Activated gamma-delta T cell treated with Interleukin-2 at 50 U/mL for 16 hours (primary cell): ENCODE measurements at regions not wholly inside any gene's neighbourhood (a gene's known extent, or its start where the extent isn't known, plus 50 kb on each side); places are given as distances from the start of the nearest gene placed in this dataset.
"Not testable (repeated sequence)": the region's sequence is repeated elsewhere in the genome, so short reads cannot be mapped to it uniquely, and the experiment has no call there.

Source experiments
- DNase-seq: peaks from one replicate; pipeline ENCODE4 v3.0.0-alpha.2; 2020

DNA sequence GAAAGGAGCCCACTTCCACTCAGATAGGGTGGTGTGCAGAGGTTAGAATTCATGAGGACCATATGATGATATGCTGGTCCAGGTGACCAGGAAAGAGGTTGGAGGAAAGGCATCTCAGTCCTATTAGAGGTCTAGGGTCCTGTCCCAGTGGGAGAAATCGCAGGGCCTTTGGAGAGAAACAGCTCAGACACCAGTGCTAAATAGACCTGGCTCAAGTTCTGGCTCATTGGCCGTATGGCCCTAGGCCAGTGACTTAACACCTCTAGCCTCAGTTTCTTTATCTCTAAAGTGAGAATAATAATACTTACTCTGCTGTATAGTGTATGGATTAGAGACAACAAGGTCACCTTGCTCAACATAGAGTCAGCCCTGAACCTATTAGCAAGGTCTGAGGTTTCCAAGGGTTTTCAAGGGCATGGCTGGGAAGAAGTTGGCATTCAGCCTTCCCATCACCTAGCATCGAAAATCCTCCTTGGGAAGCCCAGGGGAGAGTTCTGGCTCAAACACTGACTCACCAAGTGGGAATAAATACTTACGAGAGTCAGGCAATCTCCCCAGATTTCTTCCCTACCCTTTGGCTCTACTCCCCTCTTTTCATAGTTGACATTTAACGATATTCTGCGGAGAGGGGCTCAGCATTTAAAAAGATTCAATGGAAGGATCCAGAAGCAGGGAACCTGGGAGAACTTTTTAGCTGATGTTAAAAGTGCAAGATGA, 473.1 kb upstream of the PODXL start:
- DNase-seq = no peak

DNA sequence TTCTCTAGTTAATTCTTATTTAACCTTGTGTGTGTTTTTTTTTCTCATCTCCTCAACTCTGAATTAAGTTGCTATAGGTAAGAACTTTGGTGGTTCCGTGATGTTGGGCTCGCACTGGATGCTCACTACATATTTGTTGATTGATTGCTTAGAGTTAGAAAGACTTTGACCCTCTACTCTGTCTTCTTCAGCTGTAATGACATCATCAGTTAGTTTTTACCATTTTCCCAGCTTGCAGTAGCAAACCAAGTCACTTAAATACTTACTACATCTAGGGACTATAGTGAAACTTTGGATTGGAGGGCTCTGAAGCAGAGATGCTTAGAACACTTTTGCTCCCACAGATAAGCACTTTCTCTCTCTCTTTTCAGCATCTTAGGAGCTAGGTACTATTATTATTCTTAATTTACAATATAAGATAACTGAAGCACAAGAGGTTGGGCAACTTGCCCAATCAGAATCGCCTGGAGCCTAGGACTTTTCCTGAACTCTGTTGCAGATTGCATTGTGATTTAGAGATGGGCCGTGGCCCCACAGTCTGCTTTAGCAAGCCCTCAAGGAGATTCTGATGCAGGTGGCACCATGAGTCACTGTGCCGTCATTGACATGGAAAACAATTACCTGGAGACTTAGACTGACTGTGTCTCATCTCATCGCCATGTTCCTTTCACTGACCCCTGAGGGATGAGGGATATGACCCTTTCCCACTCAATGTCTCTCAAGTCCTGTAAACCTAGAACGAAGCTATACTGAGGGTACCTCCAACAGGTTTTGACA, 471.9 kb upstream of the PODXL start:
- DNase-seq = no peak

DNA sequence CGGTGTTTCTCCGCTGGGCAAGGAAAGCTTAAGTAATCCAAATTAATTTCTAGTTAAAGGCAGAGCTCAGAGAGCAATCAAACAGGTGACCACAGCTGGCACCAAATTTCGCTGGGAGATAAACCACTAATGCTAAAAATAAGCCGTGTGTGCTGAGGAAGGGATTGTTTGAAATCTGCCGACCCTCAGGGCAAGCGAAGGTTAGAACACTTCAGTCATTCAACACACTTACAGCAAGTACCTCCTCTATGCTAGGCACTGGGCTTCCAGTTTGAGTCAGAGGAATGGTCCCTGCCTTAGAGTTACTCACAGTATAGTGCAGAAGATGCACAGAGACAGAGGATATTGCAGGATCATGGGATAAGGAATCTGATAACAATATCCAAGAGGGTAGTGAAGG, 467.9 kb upstream of the PODXL start:
- DNase-seq = no peak

DNA sequence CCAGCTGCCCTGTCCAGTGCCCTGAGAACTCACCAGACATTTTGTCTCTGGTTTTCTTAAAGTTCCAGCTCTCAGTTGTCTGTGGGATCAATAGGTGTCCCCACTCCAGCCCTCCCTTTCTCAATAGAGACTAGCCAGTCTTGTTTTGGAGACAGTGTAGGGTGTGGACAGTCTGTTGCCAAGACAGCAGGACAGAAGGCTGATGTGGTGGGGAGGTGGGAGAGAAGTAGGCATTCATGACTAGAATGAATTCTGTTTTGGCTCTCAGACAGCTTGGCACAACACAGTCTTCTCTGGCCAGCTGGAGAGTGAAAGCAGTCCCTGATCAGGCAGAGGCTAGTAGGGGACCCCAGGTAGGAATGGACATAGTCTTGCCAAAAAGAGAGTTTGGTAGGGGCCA, 467.0 kb upstream of the PODXL start:
- DNase-seq = no peak

DNA sequence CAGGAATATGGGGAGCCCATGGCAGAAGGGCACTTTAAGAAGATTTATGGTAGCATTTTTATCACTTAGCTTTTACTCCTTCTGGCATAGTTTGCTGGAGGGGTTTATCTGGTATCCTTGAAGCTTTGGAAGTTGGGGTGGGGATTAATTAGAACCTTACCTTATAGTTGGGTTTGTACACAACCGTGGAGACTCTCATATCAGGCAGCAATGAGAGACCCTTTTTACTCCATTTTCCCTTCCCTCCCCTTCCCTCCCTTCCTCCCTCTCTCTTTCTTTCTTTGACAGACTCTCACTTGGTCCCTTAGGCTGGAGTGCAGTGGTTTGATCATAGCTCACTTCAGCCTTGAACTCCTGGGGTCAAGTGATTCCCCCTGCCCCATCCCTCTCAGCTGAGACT, 465.8 kb upstream of the PODXL start:
- no peak for DNase-seq

DNA sequence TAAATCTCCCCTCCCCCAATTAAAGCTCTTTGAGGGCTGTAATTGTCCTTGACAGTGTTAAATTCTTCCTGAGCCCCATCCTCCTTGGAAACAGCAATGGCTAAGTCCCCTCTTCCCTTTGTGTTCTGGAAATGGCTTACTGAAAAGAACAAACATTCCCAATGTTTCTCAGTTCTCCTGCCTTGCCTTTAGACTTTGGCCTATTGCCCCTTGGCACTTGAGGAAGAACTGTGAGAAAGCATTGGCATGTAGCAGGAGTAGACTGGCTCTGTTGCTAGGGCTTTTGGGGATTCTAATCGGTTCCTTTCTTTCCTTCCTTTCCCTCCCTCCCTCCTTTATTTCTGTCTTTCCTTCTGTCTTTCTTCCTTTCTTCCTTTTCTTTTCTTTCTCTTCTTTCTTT, 463.3 kb upstream of the PODXL start:
- DNase-seq = no peak

DNA sequence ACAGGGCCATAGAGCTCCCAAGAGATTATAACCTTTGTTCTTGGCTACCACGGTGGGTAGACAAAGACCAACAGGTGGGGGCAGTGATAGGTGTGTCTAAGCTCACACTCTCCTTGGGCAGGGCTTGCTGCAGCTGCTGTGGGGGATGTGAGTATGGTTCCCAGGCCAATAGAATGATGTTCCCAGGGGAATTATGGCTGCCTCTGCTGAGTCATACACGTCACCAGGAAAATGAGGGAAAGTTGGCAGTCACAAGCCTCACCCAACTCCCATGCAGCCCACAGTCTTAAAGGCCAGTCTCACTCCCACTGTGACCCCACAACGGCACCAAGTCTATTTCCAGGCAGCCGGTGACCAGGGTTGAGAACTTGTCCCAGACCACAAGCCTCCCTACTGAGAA, 453.4 kb upstream of the PODXL start:
- DNase-seq = no peak

DNA sequence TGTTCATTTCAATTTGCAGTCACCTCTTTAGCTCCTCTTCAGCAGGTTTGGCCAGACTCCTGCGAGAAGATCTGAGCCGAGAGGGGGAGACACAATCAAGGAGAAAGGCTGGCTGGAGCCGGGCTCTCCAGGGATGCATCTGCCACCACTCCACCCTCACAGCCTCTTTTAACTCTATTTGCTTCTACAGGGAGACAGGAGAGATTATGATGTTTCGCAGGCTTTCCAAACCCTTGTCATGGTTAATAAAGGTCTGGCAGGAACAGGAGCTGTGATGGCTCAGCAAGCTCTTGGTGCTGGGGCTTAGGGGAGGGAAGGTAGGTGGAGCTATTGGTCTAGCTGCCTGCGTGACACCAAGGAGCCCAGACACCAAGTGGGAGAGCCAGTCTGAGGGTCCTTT, 448.1 kb upstream of the PODXL start:
- DNase-seq = no peak

DNA sequence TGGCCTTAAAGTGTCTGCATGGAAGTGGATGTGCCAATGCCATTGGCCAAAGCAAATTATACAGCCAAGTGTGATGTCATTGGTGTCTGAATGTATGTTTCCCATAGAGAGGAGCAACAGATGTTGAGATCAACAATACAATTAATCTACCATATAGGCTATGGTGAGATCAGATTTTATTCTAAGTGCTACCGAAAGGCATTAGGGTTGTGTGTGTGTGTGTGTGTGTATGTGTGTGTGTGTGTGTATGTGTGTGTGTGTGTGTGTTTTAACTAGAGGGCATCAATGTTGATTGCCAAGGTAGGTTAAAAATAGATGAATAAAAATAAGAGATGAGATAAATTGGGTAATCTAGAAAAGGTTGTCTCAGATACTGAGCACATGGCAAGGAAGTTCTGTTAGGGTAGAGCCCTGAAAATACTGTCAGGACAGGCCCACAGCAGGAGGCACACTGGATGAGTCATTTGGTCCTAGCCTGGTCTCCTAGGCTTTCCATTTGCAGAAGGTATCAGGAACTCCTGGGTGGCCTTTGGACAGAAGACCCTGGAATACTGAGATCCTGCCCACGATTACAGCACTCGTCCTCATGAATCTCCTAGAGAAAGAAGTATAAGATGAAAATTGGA, 446.0 kb upstream of the PODXL start:
- DNase-seq = no peak

DNA sequence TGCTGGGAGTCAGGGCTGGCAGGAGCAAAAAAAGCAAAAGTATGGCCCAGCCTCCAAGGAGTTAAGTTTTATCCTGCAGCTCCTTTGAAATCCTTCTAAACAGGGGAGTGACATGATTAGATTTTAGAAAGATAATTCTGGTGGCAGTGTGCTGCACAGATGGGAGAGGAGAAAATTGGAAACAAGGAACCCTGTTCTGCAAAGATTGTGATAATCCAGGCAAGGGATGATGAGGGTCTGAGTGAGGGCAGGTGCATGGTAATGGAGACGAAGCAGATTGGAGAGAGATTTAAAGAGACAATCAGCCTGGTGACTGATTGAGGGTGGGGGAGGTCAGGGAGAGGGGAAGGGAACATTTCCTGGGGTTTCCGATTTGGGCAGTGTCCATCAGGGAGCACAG, 444.7 kb upstream of the PODXL start:
- no peak for DNase-seq

DNA sequence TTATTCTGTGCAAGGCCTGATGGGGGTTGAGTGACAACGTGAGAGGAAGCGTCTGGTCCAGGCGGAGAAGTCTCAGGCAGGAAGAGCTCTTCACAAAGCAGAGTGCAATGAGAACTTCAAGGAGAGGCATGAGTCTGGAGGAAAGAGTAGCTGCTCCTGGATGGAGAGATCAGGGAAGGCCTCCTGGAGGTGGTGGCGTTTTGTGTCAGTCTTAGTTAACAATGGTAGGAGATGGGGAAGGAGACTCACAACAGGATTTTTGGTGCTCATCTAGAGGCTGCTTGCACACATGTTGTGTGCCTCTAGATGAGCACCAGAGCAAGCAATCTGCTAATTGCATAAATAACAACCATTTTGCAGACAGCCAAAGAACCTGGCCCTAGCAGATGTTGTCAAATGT, 442.8 kb upstream of the PODXL start:
- no peak for DNase-seq

DNA sequence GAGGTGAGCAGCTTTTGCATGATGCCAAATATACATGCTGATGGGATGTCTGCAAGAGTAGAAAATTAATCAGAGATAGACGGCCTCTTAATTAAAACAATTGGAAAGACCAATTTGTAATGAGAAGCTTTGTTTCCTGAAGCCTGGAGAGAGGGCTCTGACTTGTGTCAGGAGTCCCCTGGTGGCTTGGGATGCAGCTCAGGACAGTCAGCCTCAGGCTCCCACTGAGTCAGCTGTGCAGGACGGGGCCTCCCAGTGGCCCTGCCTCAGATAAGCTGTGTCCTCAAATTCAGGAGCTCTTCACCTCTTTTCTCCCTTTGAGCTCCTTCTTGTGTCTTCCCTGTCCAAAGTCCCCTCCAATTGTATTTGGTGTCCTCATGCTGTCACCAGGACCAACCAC, 438.9 kb upstream of the PODXL start:
- no peak for DNase-seq

DNA sequence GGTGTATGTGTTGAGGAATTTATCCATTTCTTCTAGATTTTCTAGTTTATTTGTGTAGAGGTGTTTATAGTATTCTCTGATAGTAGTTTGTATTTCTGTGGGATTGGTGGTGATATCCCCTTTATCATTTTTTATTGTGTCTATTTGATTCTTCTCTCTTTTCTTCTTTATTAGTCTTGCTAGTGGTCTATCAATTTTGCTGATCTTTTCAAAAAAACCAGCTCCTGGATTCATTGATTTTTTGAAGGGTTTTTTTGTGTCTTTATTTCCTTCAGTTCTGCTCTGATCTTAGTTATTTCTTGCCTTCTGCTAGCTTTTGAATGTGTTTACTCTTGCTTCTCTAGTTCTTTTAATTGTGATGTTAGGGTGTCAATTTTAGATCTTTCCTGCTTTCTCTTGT, 424.6 kb upstream of the PODXL start:
- DNase-seq = not testable (repeated sequence)

DNA sequence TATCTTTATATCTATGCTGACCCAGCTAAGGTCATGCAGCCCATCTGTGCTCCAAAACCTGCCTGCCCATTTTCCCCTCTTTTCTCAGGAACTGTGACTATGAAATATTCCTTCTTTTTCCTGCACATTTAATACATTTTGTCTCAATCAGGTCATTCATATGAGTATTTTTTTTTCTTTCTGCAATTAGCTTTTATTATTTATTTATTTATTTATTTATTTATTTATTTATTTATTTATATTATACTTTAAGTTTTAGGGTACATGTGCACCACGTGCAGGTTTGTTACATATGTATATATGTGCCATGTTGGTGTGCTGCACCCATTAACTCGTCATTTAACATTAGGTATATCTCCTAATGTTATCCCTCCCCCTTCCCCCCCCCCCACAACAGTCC, 421.7 kb upstream of the PODXL start:
- DNase-seq = not testable (repeated sequence)

DNA sequence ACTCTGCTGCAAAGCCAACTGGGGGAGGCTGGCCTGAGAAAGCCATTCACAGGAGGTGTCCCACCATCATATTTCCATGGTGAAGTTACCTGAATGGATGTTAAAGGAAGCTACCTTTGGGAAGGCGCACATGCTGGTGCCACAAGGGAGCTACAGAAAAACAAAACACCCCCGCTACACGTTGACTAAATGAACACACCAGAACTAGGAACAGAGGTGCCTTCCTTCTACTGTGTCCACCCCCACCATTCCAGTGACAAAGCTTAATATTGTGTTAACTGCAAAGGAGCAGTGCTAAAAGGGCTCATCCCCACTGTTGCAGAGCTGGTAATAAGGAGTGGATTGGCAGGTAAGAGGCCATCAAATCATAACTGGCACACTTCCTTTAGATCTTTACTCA, 420.0 kb upstream of the PODXL start:
- no peak for DNase-seq

DNA sequence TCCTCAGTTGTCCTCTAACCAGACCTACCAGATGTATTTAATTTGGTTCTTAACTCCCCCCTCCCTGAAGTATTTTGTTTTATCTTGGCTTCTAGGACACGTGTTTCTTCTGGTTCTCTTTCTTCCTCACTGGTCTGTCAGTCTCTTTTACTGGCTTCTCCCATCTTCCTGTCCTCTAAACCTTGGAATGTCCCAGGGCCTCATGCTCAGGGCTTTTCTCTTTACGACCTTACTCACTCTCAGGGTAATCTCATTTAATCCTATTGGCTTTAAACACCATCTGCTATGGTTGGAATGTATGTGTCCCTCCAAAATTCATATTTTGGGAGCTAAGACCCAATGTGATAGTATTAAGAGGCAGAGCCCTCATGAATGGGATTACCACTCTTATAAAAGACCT, 418.2 kb upstream of the PODXL start:
- no peak for DNase-seq

DNA sequence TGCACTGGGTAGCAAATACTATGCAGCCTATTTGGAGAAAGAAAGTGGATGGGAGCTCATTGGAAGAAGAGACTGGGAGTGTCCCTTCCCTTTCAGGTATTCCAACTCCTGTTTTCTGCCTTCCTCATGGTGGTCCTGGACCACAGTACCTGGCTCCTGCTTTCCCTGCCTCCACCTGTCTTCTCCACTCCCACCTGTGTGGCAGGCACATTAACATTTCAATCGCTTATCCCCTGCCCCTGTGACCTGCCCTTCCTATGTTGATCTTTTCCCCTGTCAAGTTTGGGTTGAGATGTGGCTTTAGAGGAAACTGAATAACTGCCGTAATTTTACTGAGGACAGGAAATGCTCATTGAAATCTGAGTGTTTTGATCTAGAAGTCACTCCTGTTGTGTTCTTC, 415.8 kb upstream of the PODXL start:
- no peak for DNase-seq

DNA sequence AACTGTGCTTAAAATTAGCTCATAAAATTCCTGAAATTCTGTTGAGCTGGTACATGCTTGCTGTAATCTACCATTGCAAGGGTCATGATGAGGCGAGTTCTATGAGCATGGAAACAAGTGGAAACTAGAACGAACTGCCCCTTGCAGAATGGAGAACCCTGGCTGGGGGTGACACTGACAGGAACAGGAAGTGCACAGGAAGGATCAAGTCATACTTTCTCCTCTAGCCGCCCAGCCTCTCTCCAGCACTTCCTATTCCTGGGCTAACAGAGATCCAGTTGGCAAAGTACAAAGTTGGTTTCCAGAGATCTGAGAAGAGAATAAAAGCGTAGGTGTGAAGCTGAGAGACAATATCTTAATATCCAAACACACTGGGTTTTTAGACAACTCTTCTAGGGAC, 414.2 kb upstream of the PODXL start:
- DNase-seq = no peak

DNA sequence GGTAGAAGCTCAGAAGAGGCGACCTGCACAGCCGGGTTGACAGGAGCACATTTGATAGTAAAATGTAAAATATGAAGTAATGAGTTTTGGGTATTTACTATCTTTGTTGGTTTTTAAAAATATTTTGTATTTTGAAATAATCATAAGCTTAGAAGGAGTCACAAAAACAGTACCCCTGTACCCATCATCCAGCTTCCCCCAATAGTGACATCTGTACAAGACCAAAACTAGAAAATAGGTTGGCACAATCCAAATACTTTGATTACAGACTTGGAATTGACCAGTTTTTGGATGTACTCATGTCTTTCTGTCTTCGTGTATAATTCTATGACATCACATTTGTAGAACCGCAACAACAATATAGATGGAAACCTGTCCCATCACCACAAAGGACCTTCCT, 413.1 kb upstream of the PODXL start:
- DNase-seq = no peak

DNA sequence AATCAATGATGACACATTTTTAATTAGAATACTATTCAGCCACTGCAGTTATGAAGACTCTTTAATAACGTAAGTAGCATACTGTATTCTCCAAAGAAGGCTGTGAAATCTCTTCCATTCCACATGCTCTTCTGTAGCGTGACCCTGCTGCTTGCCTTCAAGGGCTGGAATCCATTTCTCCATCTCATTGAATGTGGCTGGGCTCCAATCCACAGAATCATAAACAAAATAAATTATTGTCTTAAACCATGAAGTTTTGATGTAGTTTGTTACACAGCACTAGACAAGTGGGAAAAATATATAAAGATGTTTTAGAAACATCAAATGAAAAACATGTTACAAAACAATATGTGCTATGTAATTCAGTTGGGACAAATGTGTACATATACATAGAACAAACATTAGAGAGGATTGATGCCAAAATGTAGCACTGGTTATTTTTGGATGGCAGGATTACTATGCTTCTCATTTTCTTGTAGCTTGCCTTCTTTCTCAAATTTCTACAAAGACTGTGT, 410.8 kb upstream of the PODXL start:
- DNase-seq = no peak

DNA sequence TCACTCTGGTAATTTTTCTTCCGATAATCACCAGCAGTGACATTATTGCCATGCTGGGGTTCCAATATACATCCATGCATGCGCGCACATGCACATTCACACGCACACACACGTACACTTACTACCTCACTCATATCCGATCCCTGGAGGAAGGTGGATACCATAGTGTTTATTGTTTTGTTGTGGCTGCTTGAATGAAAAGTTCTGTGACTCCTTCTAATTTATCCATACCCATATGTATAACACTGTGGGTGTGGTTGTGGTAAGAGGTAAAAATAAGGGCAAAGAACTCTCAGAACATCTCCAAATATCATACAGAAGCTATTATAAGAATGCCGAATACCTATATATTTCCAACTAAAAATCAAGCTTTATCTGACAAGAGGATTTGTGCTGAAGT, 407.8 kb upstream of the PODXL start:
- DNase-seq = no peak

DNA sequence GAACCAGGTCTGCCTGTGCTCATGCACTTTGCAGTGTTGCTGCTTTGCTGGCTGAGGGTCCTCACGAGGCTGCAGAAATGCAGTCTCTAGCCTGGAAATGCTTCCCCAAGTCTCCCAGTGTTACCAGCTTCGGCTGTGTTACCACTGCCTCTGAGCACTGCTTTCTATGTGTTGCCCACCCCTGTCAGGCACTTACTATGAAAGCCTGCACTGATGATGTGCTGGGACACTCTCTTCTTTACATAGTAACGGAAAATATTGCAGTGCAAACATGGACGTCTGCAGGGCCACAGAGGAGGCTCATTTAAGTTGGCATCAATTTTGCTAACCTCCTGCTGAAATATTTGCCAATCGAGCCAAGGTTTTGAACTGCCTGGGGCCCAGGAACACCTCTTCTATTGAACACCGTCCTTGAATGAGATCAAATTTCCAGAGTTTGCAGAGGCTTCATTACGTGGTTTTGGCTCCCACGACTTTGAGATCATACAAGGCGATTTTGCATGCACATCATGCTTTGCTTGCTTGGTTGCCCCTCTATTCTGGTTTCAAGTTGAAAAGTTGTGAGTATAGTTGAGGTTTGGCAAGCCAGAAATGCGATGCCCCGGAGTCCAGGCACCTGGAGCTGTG, 404.7 kb upstream of the PODXL start:
- DNase-seq = no peak

DNA sequence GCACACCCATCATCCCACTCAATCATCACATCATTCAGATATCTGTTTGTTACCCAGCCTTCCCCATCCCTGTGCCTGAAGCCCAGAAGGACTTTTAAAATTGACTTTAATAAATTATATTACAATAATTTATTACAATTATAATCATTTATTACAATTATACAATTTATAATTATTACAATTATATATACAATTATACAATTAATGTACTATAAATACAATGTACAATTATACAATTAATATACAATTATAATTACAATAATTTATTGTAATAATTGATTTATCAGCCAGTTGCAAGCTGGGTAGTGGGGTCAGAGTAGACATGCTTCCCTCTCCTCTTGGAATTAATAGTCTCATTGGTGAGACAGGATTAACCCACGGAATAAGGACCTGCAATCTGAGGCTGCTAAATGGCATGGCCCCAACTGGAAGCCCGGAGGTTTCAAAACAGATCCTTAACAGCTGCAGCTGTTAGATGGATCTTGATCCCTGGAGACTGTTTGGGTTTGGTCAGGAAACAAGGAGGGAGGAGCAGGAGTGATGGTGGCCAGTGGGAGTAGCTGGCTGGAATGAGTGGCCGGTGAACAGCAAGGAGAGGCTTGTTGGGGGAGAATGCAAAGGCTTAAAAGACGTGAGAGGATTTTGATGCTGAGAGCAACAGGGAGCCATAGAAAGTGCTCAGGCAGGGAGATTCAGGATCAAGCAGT, 402.8 kb upstream of the PODXL start:
- DNase-seq = no peak
